ENCODE measurements at regions not wholly inside any gene's neighbourhood (a gene's known extent, or its start where the extent isn't known, plus 50 kb on each side); places are given as distances from the start of the nearest gene placed in this dataset.
A peak's percentile ranks its signal among the peaks of the same experiment; 100 is the strongest.

- no peak for DNase-seq
Measured at GRCh38 chr6:106767271-106767670, 137.9 kb downstream of the QRSL1 start.

GRCh38 chr6:106766201-106766600, 136.8 kb downstream of the QRSL1 start:
- no peak for DNase-seq

GRCh38 chr6:106765496-106765895, 136.1 kb downstream of the QRSL1 start:
- no peak for DNase-seq

- no peak for DNase-seq
Measured at GRCh38 chr6:106764353-106764980, 135.1 kb downstream of the QRSL1 start.

GRCh38 chr6:106763361-106763760, 134.0 kb downstream of the QRSL1 start:
- no peak for DNase-seq

GRCh38 chr6:106761160-106761559, 131.8 kb downstream of the QRSL1 start:
- DNase-seq, result no peak

- DNase-seq, result no peak
Measured at GRCh38 chr6:106759112-106759511, 129.7 kb downstream of the QRSL1 start.

- no peak for DNase-seq
Measured at GRCh38 chr6:106757722-106758467, 128.5 kb downstream of the QRSL1 start.

GRCh38 chr6:106757267-106757666, 127.9 kb downstream of the QRSL1 start:
- no peak for DNase-seq

- DNase-seq, result no peak
Measured at GRCh38 chr6:106754215-106754614, 124.8 kb downstream of the QRSL1 start.

- no peak for DNase-seq
Measured at GRCh38 chr6:106752641-106753040, 123.3 kb downstream of the QRSL1 start.

- DNase-seq, result peak; percentile 63
Measured at GRCh38 chr6:106751501-106752252, 122.3 kb downstream of the QRSL1 start.

- DNase-seq, result no peak
Measured at GRCh38 chr6:106750946-106751345, 121.6 kb downstream of the QRSL1 start.

GRCh38 chr6:106750142-106750918, 121.0 kb downstream of the QRSL1 start:
- DNase-seq, result no peak

GRCh38 chr6:106749609-106750008, 120.2 kb downstream of the QRSL1 start:
- no peak for DNase-seq

GRCh38 chr6:106748547-106749207, 119.3 kb downstream of the QRSL1 start:
- DNase-seq, result no peak

GRCh38 chr6:106747139-106747538, 117.8 kb downstream of the QRSL1 start:
- DNase-seq, result no peak

- no peak for DNase-seq
Measured at GRCh38 chr6:106746652-106747051, 117.3 kb downstream of the QRSL1 start.

GRCh38 chr6:106745824-106746582, 116.6 kb downstream of the QRSL1 start:
- DNase-seq, result no peak

- no peak for DNase-seq
Measured at GRCh38 chr6:106745197-106745770, 115.9 kb downstream of the QRSL1 start.

GRCh38 chr6:106744781-106745180, 115.4 kb downstream of the QRSL1 start:
- no peak for DNase-seq
